Spleen (tissue), 7 donors: ENCODE measurements at regions not wholly inside any gene's neighbourhood (a gene's known extent, or its start where the extent isn't known, plus 50 kb on each side); places are given as distances from the start of the nearest gene placed in this dataset.

Source experiments
- POLR2A ChIP-seq, 3 donors: fragments of 450-650 bp; IDR thresholded peaks; one replicate each; pipeline ENCODE4 v1.5.1; 2017; ENCODE audit warnings: antibody characterized with exemption in 3 of 3, mild to moderate bottlenecking in 1 of 3
- POLR2AphosphoS5 ChIP-seq, 3 donors: sonication (generic); formaldehyde crosslinking; IDR thresholded peaks; one replicate each; pipeline ENCODE4 v1.5.1; 2017; ENCODE audit warnings: antibody characterized with exemption in 3 of 3
- TF ChIP-seq, protein P1 (sequence below), 11 experiments: fragments of 200-600 bp in 7 of 11; fragments of 450-650 bp in 4 of 11; sonication (generic) in 4 of 11; IDR thresholded peaks in 8 of 11; conservative IDR thresholded peaks in 3 of 11; 1 replicate in 7 of 11; 2 replicates in 4 of 11; pipeline versions ENCODE4 v1.4.0 to v1.8.0; 2016 to 2021; ENCODE audit warnings: antibody characterized with exemption in 11 of 11, inconsistent platforms in 4 of 11, mild to moderate bottlenecking in 1 of 11
- donor health status: DM: no; HTN: no; CAD: no; lungs with moderate emphysema.
- donor health status: DM: no; HTN: no; CAD: no.
- donor health status: DM: no; HTN: no; CAD: no.

DNA sequence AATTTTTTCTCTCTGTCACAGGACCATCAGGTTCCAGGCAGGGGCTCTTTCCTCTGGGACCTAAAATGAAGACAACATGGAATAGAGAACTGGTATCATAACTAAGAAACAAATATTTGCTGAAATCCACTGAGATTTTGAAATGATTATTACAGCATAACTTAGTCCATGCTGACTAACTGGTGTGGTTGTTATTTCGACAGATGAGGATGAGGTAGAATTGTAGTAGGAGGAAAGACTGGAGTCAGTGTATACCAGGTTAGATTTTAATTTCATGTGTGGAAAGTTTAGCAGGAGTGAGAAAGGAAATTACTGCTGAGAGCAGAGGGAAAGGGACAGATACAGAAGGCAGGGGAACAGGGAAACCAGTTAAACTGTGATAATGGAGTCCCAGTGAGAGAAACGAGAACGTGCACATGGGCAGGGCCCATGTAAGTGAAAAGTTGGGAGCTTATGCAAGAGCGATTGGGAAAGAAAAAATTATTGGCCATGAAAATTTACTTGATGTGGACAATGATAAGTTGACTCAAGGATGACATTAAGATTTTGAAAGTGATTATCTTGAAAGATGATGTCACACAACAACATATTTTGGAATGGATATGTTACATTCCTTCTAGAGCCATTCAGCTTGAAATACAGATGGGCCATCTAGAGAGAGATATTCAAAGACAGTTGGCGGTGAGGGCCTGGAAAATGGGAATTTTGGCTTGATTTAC lies 98.7 kb upstream of the DDIT4L start:
- TF ChIP-seq, protein P1, sequence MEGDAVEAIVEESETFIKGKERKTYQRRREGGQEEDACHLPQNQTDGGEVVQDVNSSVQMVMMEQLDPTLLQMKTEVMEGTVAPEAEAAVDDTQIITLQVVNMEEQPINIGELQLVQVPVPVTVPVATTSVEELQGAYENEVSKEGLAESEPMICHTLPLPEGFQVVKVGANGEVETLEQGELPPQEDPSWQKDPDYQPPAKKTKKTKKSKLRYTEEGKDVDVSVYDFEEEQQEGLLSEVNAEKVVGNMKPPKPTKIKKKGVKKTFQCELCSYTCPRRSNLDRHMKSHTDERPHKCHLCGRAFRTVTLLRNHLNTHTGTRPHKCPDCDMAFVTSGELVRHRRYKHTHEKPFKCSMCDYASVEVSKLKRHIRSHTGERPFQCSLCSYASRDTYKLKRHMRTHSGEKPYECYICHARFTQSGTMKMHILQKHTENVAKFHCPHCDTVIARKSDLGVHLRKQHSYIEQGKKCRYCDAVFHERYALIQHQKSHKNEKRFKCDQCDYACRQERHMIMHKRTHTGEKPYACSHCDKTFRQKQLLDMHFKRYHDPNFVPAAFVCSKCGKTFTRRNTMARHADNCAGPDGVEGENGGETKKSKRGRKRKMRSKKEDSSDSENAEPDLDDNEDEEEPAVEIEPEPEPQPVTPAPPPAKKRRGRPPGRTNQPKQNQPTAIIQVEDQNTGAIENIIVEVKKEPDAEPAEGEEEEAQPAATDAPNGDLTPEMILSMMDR (IDR thresholded peaks at IDR 0.05 in 8 of 11, conservative IDR thresholded peaks at IDR 0.05 in 3 of 11): no peak
- TF ChIP-seq POLR2AphosphoS5 (IDR thresholded peaks at IDR 0.05): no peak
- TF ChIP-seq POLR2A (IDR thresholded peaks at IDR 0.05): no peak
